ENCODE measurements at regions not wholly inside any gene's neighbourhood (a gene's known extent, or its start where the extent isn't known, plus 50 kb on each side); places are given as distances from the start of the nearest gene placed in this dataset.

GRCh38 chr6:168972128-168972527, 281.5 kb downstream of the THBS2 start:
- TF ChIP-seq POLR2A (IDR thresholded peaks at IDR 0.05; ENCODE audit: low read depth, low read length), result no peak
- TF ChIP-seq POLR2AphosphoS5 (IDR thresholded peaks at IDR 0.05; ENCODE audit: low read depth, low read length), result no peak
- TF ChIP-seq TAF1 (IDR thresholded peaks at IDR 0.05; ENCODE audit: borderline replicate concordance, low read depth, low read length), result no peak

Measured in GM12892 (cell line).